H1 (cell line): ENCODE measurements at regions not wholly inside any gene's neighbourhood (a gene's known extent, or its start where the extent isn't known, plus 50 kb on each side); places are given as distances from the start of the nearest gene placed in this dataset.

Experiments used
- CTCF ChIA-PET: fragments of 300-600 bp; sonication (Branson Sonifier 250); formaldehyde crosslinking; loops from one replicate; lab custom pipeline; 2021; ENCODE audit not compliant: partially characterized antibody; lab: Charles Lee
- POLR2A ChIA-PET: fragments of 300-600 bp; sonication (Branson Sonifier 250); formaldehyde crosslinking; loops from one replicate; lab custom pipeline; 2021; ENCODE audit warnings: inconsistent platforms; ENCODE audit not compliant: partially characterized antibody; lab: Charles Lee
- DNase-seq, 2 experiments: peaks; one replicate each; pipeline versions ENCODE4 v3.0.0 to v3.0.0-alpha.2; 2010 to 2022; ENCODE audit warnings: low spot score in 2 of 2, low read depth in 1 of 2, mixed read lengths in 1 of 2
- FAIRE-seq: peaks from 2 replicates; lab custom pipeline; 2011; peaks lifted over from hg19 to GRCh38; lab: Jason Lieb, UNC
- H2AFZ ChIP-seq: 2 replicates; pipeline ENCODE4 v1.8.1; 2012; ENCODE audit warnings: low read length, inconsistent platforms
- H2AK5ac ChIP-seq: 2 replicates; pipeline ENCODE4 v1.6.1; 2013; ENCODE audit warnings: low read depth, low read length
- H2BK120ac ChIP-seq: replicated peaks from 2 replicates; pipeline ENCODE3; 2013; ENCODE audit warnings: low read depth, low read length, inconsistent platforms
- H2BK12ac ChIP-seq: 2 replicates; pipeline ENCODE4 v1.6.1; 2013; ENCODE audit warnings: low read depth, low read length
- H2BK15ac ChIP-seq: 2 replicates; pipeline ENCODE4 v1.6.1; 2013; ENCODE audit warnings: low read length
- H2BK20ac ChIP-seq: 2 replicates; pipeline ENCODE4 v1.6.1; 2013; ENCODE audit warnings: low read length
- H2BK5ac ChIP-seq: 2 replicates; pipeline ENCODE4 v1.6.1; 2013; ENCODE audit warnings: low read depth, low read length
- H3K14ac ChIP-seq: 2 replicates; pipeline ENCODE4 v1.6.1; 2013; ENCODE audit warnings: inconsistent platforms; ENCODE audit not compliant: insufficient read length
- H3K18ac ChIP-seq: 2 replicates; pipeline ENCODE4 v1.6.1; 2013; ENCODE audit warnings: low read length; ENCODE audit errors: extremely low read depth
- H3K23ac ChIP-seq: 2 replicates; pipeline ENCODE4 v1.6.1; 2013; ENCODE audit warnings: inconsistent platforms; ENCODE audit not compliant: insufficient read length
- H3K23me2 ChIP-seq: 2 replicates; pipeline ENCODE4 v1.6.1; 2013; ENCODE audit warnings: low read depth, low read length
- H3K27ac ChIP-seq: 2 replicates; pipeline ENCODE4 v1.6.1; 2011; ENCODE audit warnings: low read depth, low read length, inconsistent platforms
- H3K27me3 ChIP-seq, 4 experiments: replicated peaks in 1 of 4; 1 replicate in 1 of 4; 2 replicates in 3 of 4; pipeline versions ENCODE4 v1.6.1 to v1.8.1; 2011 to 2013; ENCODE audit warnings: low read length in 3 of 4, mild to moderate bottlenecking in 3 of 4, inconsistent platforms in 2 of 4, mixed read lengths in 2 of 4, moderate library complexity in 1 of 4; ENCODE audit not compliant: control insufficient read depth in 3 of 4, insufficient read depth in 3 of 4; ENCODE audit errors: extremely low read depth in 1 of 4
- H3K36me3 ChIP-seq, 4 experiments: 2 replicates each; pipeline versions ENCODE4 v1.6.1 to v1.8.1; 2011 to 2013; ENCODE audit warnings: mild to moderate bottlenecking in 4 of 4, low read length in 3 of 4, moderate library complexity in 2 of 4, control low read depth in 1 of 4, inconsistent platforms in 1 of 4; ENCODE audit not compliant: insufficient read depth in 4 of 4, control insufficient read depth in 2 of 4
- H3K4ac ChIP-seq: replicated peaks from 2 replicates; pipeline ENCODE3; 2013; ENCODE audit warnings: low read length, low read depth, mixed read lengths, inconsistent platforms; ENCODE audit not compliant: insufficient read length
- H3K4me1 ChIP-seq, 4 experiments: replicated peaks in 1 of 4; 1 replicate in 1 of 4; 2 replicates in 3 of 4; pipeline versions ENCODE4 v1.6.1 to v1.8.1; 2011 to 2013; ENCODE audit warnings: low read length in 3 of 4, inconsistent platforms in 2 of 4, mixed read lengths in 1 of 4; ENCODE audit not compliant: insufficient read depth in 4 of 4, control insufficient read depth in 3 of 4
- H3K4me2 ChIP-seq, 2 experiments: 2 replicates each; pipeline versions ENCODE4 v1.6.1 to v1.8.1; 2011 to 2013; ENCODE audit warnings: low read depth in 2 of 2, low read length in 2 of 2, control low read depth in 1 of 2, inconsistent platforms in 1 of 2, mild to moderate bottlenecking in 1 of 2; ENCODE audit not compliant: insufficient read depth in 1 of 2
- H3K4me3 ChIP-seq, 4 experiments: fragments of 200-600, 300-600 bp in 1 of 4; sonication (generic), shearing (Covaris generic), sonication (Bioruptor Twin) in 1 of 4; 2 replicates each; pipeline versions ENCODE4 v1.5.1 to v1.8.1; 2011 to 2016; ENCODE audit warnings: low read length in 4 of 4, low read depth in 3 of 4, control low read depth in 2 of 4, inconsistent platforms in 2 of 4, mild to moderate bottlenecking in 2 of 4, mixed read lengths in 1 of 4, moderate library complexity in 1 of 4; ENCODE audit not compliant: insufficient read depth in 2 of 4; ENCODE audit errors: extremely low read depth in 1 of 4
- H3K56ac ChIP-seq: replicated peaks from 2 replicates; pipeline ENCODE3; 2013; ENCODE audit warnings: low read depth, mild to moderate bottlenecking, mixed read lengths, low read length, inconsistent platforms; ENCODE audit not compliant: insufficient read length
- H3K79me1 ChIP-seq: 2 replicates; pipeline ENCODE4 v1.6.1; 2013; ENCODE audit warnings: low read depth, low read length, control low read depth
- H3K79me2 ChIP-seq, 2 experiments: 2 replicates each; pipeline versions ENCODE4 v1.6.1 to v1.8.1; 2012 to 2013; ENCODE audit warnings: low read length in 2 of 2, mild to moderate bottlenecking in 2 of 2, inconsistent platforms in 1 of 2; ENCODE audit not compliant: insufficient read depth in 2 of 2, control insufficient read depth in 1 of 2
- H3K9ac ChIP-seq, 4 experiments: replicated peaks in 1 of 4; 1 replicate in 1 of 4; 2 replicates in 3 of 4; pipeline versions ENCODE4 v1.6.1 to v1.8.1; 2011 to 2013; ENCODE audit warnings: low read depth in 3 of 4, low read length in 3 of 4, control low read depth in 2 of 4, mild to moderate bottlenecking in 2 of 4, moderate library complexity in 2 of 4, inconsistent platforms in 1 of 4; ENCODE audit errors: extremely low read depth in 1 of 4
- H3K9me3 ChIP-seq, 2 experiments: 2 replicates each; pipeline versions ENCODE4 v1.6.1 to v1.8.1; 2012 to 2013; ENCODE audit warnings: mild to moderate bottlenecking in 2 of 2, moderate library complexity in 2 of 2, control low read depth in 1 of 2, inconsistent platforms in 1 of 2, low read depth in 1 of 2, low read length in 1 of 2, mixed read lengths in 1 of 2; ENCODE audit not compliant: insufficient read depth in 2 of 2
- H4K20me1 ChIP-seq, 2 experiments: replicated peaks in 1 of 2; 2 replicates each; pipeline versions ENCODE3 to v1.8.1; 2011 to 2013; ENCODE audit warnings: inconsistent platforms in 2 of 2, low read length in 2 of 2, mild to moderate bottlenecking in 1 of 2; ENCODE audit not compliant: insufficient read depth in 2 of 2, control insufficient read depth in 1 of 2
- H4K5ac ChIP-seq: 2 replicates; pipeline ENCODE4 v1.6.1; 2013; ENCODE audit warnings: low read length, low read depth, mixed read lengths, inconsistent platforms; ENCODE audit not compliant: insufficient read length
- H4K8ac ChIP-seq: 2 replicates; pipeline ENCODE4 v1.8.0; 2013; ENCODE audit warnings: mild to moderate bottlenecking, moderate library complexity, low read length, inconsistent platforms; ENCODE audit not compliant: insufficient read depth; ENCODE audit errors: extremely low read depth
- H4K91ac ChIP-seq: replicated peaks from 2 replicates; pipeline ENCODE3; 2013; ENCODE audit warnings: low read length, mixed read lengths, inconsistent platforms; ENCODE audit not compliant: insufficient read length
- BACH1 ChIP-seq: IDR thresholded peaks from 2 replicates; pipeline ENCODE4 v1.6.1; 2012; ENCODE audit warnings: low read length, improper control_type of control experiment
- BCL11A ChIP-seq, 2 experiments: IDR thresholded peaks; one replicate each; pipeline ENCODE4 v1.6.1; 2011; ENCODE audit warnings: low read depth in 2 of 2, low read length in 2 of 2, mild to moderate bottlenecking in 2 of 2
- CHD2 ChIP-seq: IDR thresholded peaks from 2 replicates; pipeline ENCODE4 v1.6.1; 2012; ENCODE audit warnings: low read length, improper control_type of control experiment
- CTBP2 ChIP-seq: IDR thresholded peaks from 2 replicates; pipeline ENCODE4 v1.7.0; 2011; ENCODE audit warnings: borderline replicate concordance, mild to moderate bottlenecking, moderate library complexity, mixed read lengths, low read length; ENCODE audit not compliant: insufficient read depth, insufficient read length
- EP300 ChIP-seq, 2 experiments: IDR thresholded peaks; 1 replicate in 1 of 2; 2 replicates in 1 of 2; pipeline ENCODE4 v1.6.1; 2011 to 2012; ENCODE audit warnings: low read depth in 2 of 2, low read length in 2 of 2, mild to moderate bottlenecking in 2 of 2, borderline replicate concordance in 1 of 2, inconsistent platforms in 1 of 2, moderate library complexity in 1 of 2
- KDM4A ChIP-seq: IDR thresholded peaks from one replicate; pipeline ENCODE4 v1.7.1; 2012; ENCODE audit warnings: low read depth, mild to moderate bottlenecking, moderate library complexity, low read length, inconsistent platforms; ENCODE audit not compliant: severe bottlenecking
- KDM5A ChIP-seq: fragments of 200-600 bp; IDR thresholded peaks from 2 replicates; pipeline ENCODE4 v1.7.1; 2012; ENCODE audit warnings: mild to moderate bottlenecking, low read length, inconsistent platforms, mixed read lengths
- PHF8 ChIP-seq: fragments of 200-600 bp; sonication (generic); conservative IDR thresholded peaks from 2 replicates; pipeline ENCODE4 v1.7.1; 2012; ENCODE audit warnings: low read depth, mild to moderate bottlenecking, inconsistent platforms, low read length, moderate library complexity
- SIX5 ChIP-seq: IDR thresholded peaks from 2 replicates; pipeline ENCODE4 v1.6.1; 2011; ENCODE audit warnings: mild to moderate bottlenecking, low read depth, low read length
- TAF1 ChIP-seq: IDR thresholded peaks from 2 replicates; pipeline ENCODE4 v1.6.1; 2011; ENCODE audit warnings: mild to moderate bottlenecking, low read depth, low read length
- TBP ChIP-seq: IDR thresholded peaks from 2 replicates; pipeline ENCODE4 v1.6.1; 2011; ENCODE audit warnings: low read depth, low read length, improper control_type of control experiment
- TCF12 ChIP-seq: IDR thresholded peaks from 2 replicates; pipeline ENCODE4 v1.6.1; 2011; ENCODE audit warnings: low read depth, mild to moderate bottlenecking, low read length
- WGBS, 2 experiments: shearing (Covaris generic) in 1 of 2; methylation state at CpG; one replicate each; pipeline versions ENCODE4 v1.1.6 to v1.1.7; 2013 to 2015; ENCODE audit warnings: low lambda C conversion rate in 2 of 2, mixed read lengths in 2 of 2, inconsistent platforms in 1 of 2, low coverage in 1 of 2, missing lambda C conversion rate in 1 of 2; ENCODE audit not compliant: insufficient replicate concordance in 2 of 2, insufficient coverage in 1 of 2, insufficient read length in 1 of 2; ENCODE audit errors: extremely low coverage in 1 of 2, missing lambda C conversion rate in 1 of 2; 5-methylcytosine and 5-hydroxymethylcytosine counted together
- TF ChIP-seq, protein P1 (sequence below): IDR thresholded peaks from 2 replicates; pipeline ENCODE4 v1.6.1; 2011; ENCODE audit warnings: low read depth, mild to moderate bottlenecking, low read length; ENCODE audit not compliant: insufficient read depth
- TF ChIP-seq, protein P2 (sequence below): IDR thresholded peaks from 2 replicates; pipeline ENCODE4 v1.6.1; 2012; ENCODE audit warnings: inconsistent platforms

GRCh38 chr14:56049536-56049935, 68.7 kb upstream of the PELI2 start:
- Histone ChIP-seq H4K5ac (no peak overlapping the region), H2BK5ac (no peak overlapping the region), H3K4me2 (no peak overlapping the region), H3K9me3 (no peaks in the 10 kb centered on the region), H2BK15ac (no peak overlapping the region), H3K9ac (no peak overlapping the region), H3K23me2 (no peaks in the 10 kb centered on the region; the same call in 1 of the 2 replicates), H3K27me3 (no peaks in the 10 kb centered on the region), H4K91ac (no peak overlapping the region), H3K79me2 (no peaks in the 10 kb centered on the region), H2BK12ac (no peak overlapping the region), H4K20me1 (no peaks in the 10 kb centered on the region), H2BK120ac (no peak overlapping the region), H2AFZ (no peak overlapping the region), H2AK5ac (no peak overlapping the region), H3K56ac (no peak overlapping the region), H3K27ac (no peak overlapping the region), H3K18ac (no peak overlapping the region), H3K79me1 (no peaks in the 10 kb centered on the region)
- CTCF ChIA-PET = no interaction called here
- TF ChIP-seq CHD2 = no peak
- TF ChIP-seq, protein P1, sequence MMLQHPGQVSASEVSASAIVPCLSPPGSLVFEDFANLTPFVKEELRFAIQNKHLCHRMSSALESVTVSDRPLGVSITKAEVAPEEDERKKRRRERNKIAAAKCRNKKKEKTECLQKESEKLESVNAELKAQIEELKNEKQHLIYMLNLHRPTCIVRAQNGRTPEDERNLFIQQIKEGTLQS = no peak
- no peak for TF ChIP-seq SIX5
- no peak for TF ChIP-seq PHF8
- no peak for TF ChIP-seq KDM4A
- TF ChIP-seq TAF1 = no peak
- TF ChIP-seq EP300 (IDR thresholded peaks at IDR 0.05; ENCODE audit: borderline replicate concordance in 1 of 2, low read depth in 2 of 2, low read length in 2 of 2) = no peak
- TF ChIP-seq TBP = no peak
- TF ChIP-seq CTBP2 = no peak
- TF ChIP-seq KDM5A = no peak
- TF ChIP-seq, protein P2, sequence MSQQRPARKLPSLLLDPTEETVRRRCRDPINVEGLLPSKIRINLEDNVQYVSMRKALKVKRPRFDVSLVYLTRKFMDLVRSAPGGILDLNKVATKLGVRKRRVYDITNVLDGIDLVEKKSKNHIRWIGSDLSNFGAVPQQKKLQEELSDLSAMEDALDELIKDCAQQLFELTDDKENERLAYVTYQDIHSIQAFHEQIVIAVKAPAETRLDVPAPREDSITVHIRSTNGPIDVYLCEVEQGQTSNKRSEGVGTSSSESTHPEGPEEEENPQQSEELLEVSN = no peak
- TF ChIP-seq TCF12 = no peak
- TF ChIP-seq BACH1 = no peak
- TF ChIP-seq BCL11A (IDR thresholded peaks at IDR 0.05; ENCODE audit: low read depth in 2 of 2, low read length in 2 of 2) = no peak
- TF ChIP-seq, all 59 proteins: peak for 0
- Histone ChIP-seq H3K4me1 (no peaks in the 10 kb centered on the region), H3K4ac (no peak overlapping the region), H4K8ac (no peak overlapping the region), H3K36me3 (no peaks in the 10 kb centered on the region), H3K14ac (no peak overlapping the region), H2BK20ac (no peak overlapping the region), H3K23ac (no peak overlapping the region), H3K4me3 (no peak overlapping the region)
- 100% methylated on average over 1 of the region's 1 CpG; no CpG with 5 or more reads in 1 of the 2 experiments for WGBS, 2 experiments
- DNase-seq (no peak), FAIRE-seq (no peak)
- POLR2A ChIA-PET = no interaction called here
